HFF-Myc (cell line): ENCODE measurements at regions not wholly inside any gene's neighbourhood (a gene's known extent, or its start where the extent isn't known, plus 50 kb on each side); places are given as distances from the start of the nearest gene placed in this dataset.

Source experiments
- DNase-seq: peaks from one replicate; pipeline ENCODE4 v3.0.0-alpha.2; 2011; ENCODE audit warnings: low read depth; ENCODE audit errors: extremely low read depth
- H3K4me3 ChIP-seq: replicated peaks from 2 replicates; pipeline ENCODE4 v1.5.1; 2011; ENCODE audit warnings: low read depth, mild to moderate bottlenecking, control low read depth, low read length
- CTCF ChIP-seq: IDR thresholded peaks from 2 replicates; pipeline ENCODE4 v1.5.1; 2012; ENCODE audit warnings: mild to moderate bottlenecking, low read depth, low read length, control low read depth; ENCODE audit errors: missing control alignments

DNA sequence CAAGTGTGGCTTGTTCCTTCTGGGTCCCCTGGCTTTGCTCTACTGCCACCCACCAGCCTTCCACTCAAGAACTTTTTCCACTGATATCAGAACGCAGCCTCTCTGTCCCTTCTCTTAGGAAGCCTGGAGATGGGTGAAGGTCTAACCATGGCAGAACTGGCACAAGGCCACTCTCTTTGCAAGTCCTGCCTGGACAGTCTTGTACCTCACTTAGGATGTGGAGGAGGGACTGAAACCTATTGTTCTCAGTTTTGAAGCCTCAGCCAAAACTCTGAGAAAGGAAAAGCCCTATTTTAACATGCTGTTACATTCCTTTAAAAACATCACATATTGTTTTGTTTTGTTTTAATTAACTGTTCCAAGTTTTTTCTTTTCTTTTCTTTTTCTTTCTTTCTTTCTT lies 58.9 kb upstream of the NCOA1 start:
- no peak for DNase-seq
- no peak overlapping the region for H3K4me3 ChIP-seq
- TF ChIP-seq CTCF, result no peak

DNA sequence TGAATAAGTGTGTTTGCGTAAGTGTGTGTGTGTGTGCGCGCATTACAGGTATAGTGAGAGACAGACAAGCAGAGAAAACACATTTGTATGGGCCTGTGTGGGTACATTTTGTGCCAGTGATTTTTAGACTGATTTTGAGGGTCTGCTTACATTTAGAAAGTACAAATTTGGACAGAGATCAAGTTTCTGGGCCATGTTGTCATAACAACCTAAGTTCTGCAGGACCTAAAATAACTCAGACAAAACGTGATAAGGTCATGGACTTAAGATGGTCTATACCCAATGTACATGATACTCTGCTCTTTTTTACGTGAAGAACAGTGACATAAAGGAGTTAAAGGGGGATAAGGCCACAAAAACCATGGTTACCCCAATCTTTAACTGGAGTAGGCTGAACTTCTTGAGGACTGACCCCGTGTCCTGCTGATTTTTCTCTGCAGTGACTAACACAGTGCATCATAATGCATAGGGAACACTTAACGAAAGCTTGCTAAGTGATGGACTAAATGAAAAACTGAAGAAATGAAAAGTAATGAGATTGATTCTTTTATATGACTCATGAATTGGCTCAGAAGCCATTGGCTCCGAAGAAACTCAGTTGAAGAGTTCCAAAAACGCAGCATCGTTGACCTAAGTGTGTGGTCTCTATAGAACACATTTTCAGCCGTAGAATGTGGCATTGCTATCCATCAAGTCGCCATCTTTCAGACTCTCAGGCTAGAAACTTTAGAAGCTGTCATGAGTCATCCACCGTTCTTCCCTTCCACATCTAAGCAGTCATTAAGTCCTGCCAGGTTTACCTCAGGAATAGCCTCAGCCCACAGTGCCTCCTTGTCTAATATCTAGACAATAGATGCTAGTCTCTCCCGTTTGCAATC lies 61.6 kb upstream of the NCOA1 start:
- no peak overlapping the region for H3K4me3 ChIP-seq
- DNase-seq, result no peak
- no peak for TF ChIP-seq CTCF

DNA sequence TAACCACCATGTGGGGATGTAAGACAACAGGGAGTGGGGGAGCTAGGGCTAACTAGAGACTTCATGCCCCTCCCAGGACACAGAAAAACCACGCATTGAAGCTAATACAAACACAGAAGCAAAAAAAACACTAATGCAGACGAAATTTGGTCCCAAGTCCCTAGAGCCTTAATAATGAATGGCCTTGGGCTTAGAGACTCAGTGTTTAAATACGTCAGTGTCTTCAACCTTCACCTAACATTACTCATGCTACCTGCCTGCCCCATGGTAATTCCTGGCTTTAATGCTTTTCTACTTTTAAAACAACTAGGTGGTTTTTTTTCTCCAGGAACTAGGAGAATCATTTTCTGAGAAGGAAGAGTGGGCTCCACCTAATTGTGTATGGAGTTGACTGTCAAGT lies 64.1 kb upstream of the ITSN2 start:
- H3K4me3 ChIP-seq, result no peak overlapping the region
- DNase-seq, result no peak
- TF ChIP-seq CTCF, result no peak

DNA sequence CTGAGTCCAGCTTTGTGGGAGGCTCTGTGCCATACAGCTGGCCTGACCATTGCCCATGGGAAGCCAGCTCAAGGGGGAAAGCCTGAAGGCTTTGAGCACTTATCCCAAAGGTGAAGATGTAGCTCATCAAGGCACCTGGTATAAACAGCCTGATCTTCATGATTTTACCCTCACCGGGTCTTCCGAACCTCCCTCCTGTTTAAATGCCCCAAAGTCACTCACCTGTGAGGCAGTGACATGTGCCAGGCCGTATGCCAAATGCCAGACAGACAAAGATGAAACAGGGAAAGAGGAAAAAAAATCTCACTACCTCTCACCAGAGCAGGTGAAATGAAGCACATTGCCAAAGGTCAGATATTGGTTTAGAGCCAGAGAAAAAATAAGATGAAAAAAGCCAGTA lies 62.8 kb upstream of the ITSN2 start:
- no peak for TF ChIP-seq CTCF
- no peak for DNase-seq
- no peak overlapping the region for H3K4me3 ChIP-seq

- peak; percentile 22 for DNase-seq
- H3K4me3 ChIP-seq, result no peak overlapping the region
- peak; percentile 61 for TF ChIP-seq CTCF
Observed at GRCh38 chr2:24421668-24422067, 61.3 kb upstream of the ITSN2 start.

DNA sequence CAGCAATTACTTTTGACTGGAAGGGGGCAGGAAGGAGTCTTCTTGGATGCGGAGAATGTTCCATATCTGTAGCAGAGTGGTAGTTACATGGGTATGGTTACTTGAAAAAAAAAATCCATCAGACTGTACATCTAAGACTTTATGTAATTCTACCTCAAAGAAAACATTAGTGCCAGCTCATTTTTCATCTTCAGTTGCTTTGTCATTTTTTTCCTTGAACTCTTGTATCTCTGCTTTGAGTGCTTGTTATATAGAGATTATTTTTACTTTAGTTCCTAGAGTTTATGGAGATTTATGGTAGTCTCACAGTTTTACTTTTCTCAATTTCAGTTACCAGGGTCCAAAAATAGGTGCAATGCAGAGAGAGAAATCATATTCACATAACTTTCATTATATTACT lies 60.0 kb upstream of the ITSN2 start:
- no peak for TF ChIP-seq CTCF
- no peak for DNase-seq
- no peak overlapping the region for H3K4me3 ChIP-seq
